Keratinocyte (primary cell): ENCODE measurements at regions not wholly inside any gene's neighbourhood (a gene's known extent, or its start where the extent isn't known, plus 50 kb on each side); places are given as distances from the start of the nearest gene placed in this dataset.
"Not testable (repeated sequence)": the region's sequence is repeated elsewhere in the genome, so short reads cannot be mapped to it uniquely, and the experiment has no call there.

ENCODE experiments used
- DNase-seq: peaks from one replicate; pipeline ENCODE4 v3.0.0-alpha.2; 2011; ENCODE audit warnings: low read depth, missing footprints, low spot score
- FAIRE-seq: peaks from 2 replicates; lab custom pipeline; 2011; peaks lifted over from hg19 to GRCh38; lab: Jason Lieb, UNC
- H2AFZ ChIP-seq: 2 replicates; pipeline ENCODE4 v1.6.0; 2012; ENCODE audit warnings: low read length, control low read depth, inconsistent platforms; ENCODE audit not compliant: control insufficient read depth
- H3K27ac ChIP-seq: 2 replicates; pipeline ENCODE4 v1.5.1; 2011; ENCODE audit warnings: low read length; ENCODE audit not compliant: control insufficient read depth, insufficient read depth
- H3K27me3 ChIP-seq: 3 replicates; pipeline ENCODE4 v1.6.0; 2011; ENCODE audit warnings: low read length; ENCODE audit not compliant: control insufficient read depth, insufficient read depth; ENCODE audit errors: extremely low read depth
- H3K36me3 ChIP-seq, 2 experiments: 2 replicates in 1 of 2; 3 replicates in 1 of 2; pipeline ENCODE4 v1.5.1; 2011; ENCODE audit warnings: low read length in 2 of 2, mild to moderate bottlenecking in 1 of 2; ENCODE audit not compliant: control insufficient read depth in 2 of 2, insufficient read depth in 2 of 2; ENCODE audit errors: extremely low read depth in 1 of 2
- H3K4me1 ChIP-seq: 3 replicates; pipeline ENCODE4 v1.5.1; 2011; ENCODE audit warnings: low read length; ENCODE audit not compliant: control insufficient read depth, insufficient read depth; ENCODE audit errors: extremely low read depth
- H3K4me2 ChIP-seq: 3 replicates; pipeline ENCODE4 v1.6.0; 2011; ENCODE audit warnings: low read depth, low read length; ENCODE audit not compliant: control insufficient read depth, insufficient read depth; ENCODE audit errors: extremely low read depth
- H3K4me3 ChIP-seq, 3 experiments: fragments of 200-600 bp in 1 of 3; sonication (generic) in 1 of 3; 2 replicates in 2 of 3; 3 replicates in 1 of 3; pipeline ENCODE4 v1.5.1; 2011 to 2016; ENCODE audit warnings: low read length in 3 of 3, mild to moderate bottlenecking in 3 of 3, control low read depth in 2 of 3, inconsistent platforms in 1 of 3, low read depth in 1 of 3, mixed read lengths in 1 of 3, mixed run types in 1 of 3, moderate library complexity in 1 of 3; ENCODE audit not compliant: control insufficient read depth in 2 of 3, insufficient read depth in 2 of 3; ENCODE audit errors: extremely low read depth in 1 of 3
- H3K79me2 ChIP-seq: 2 replicates; pipeline ENCODE4 v1.6.0; 2012; ENCODE audit warnings: low read length; ENCODE audit not compliant: control insufficient read depth, insufficient read depth
- H3K9ac ChIP-seq: 3 replicates; pipeline ENCODE4 v1.6.0; 2011; ENCODE audit warnings: low read length; ENCODE audit not compliant: control insufficient read depth, insufficient read depth; ENCODE audit errors: extremely low read depth
- H3K9me1 ChIP-seq: 3 replicates; pipeline ENCODE4 v1.6.0; 2011; ENCODE audit warnings: low read length; ENCODE audit not compliant: control insufficient read depth, insufficient read depth; ENCODE audit errors: extremely low read depth
- H3K9me3 ChIP-seq: 2 replicates; pipeline ENCODE4 v1.5.1; 2012; ENCODE audit warnings: low read depth, low read length; ENCODE audit not compliant: control insufficient read depth
- H4K20me1 ChIP-seq: 3 replicates; pipeline ENCODE4 v1.6.0; 2011; ENCODE audit warnings: low read length; ENCODE audit not compliant: control insufficient read depth, insufficient read depth; ENCODE audit errors: extremely low read depth
- CTCF ChIP-seq, 3 experiments: IDR thresholded peaks in 1 of 3; conservative IDR thresholded peaks in 1 of 3; optimal IDR thresholded peaks in 1 of 3; 2 replicates in 2 of 3; 3 replicates in 1 of 3; pipeline versions ENCODE3 to v1.5.1; 2011; ENCODE audit warnings: low read length in 3 of 3, mild to moderate bottlenecking in 3 of 3, moderate library complexity in 2 of 3, control low read depth in 1 of 3, inconsistent platforms in 1 of 3; ENCODE audit not compliant: insufficient read depth in 2 of 3; ENCODE audit errors: extremely low read depth in 1 of 3
- EZH2 ChIP-seq: IDR thresholded peaks from one replicate; pipeline ENCODE4 v1.6.1; 2012; ENCODE audit warnings: inconsistent platforms, mild to moderate bottlenecking, low read length, moderate library complexity
- dilution Hi-C: fragments of 300-500 bp; cut with MboI; formaldehyde crosslinking; loops from one replicate; pipeline ENCODE4 v1.7.0; 2020; ENCODE audit warnings: low sequenced_read_pairs; ENCODE audit not compliant: extremely low pct_ligation_motif_present

GRCh38 chr11:134987223-134987768, 575.3 kb upstream of the B3GAT1 start:
- H3K4me1 ChIP-seq: no peaks in the 10 kb centered on the region
- DNase-seq (no peak), FAIRE-seq (no peak)
- H3K4me3 ChIP-seq: no peak overlapping the region
- no peak overlapping the region for H3K4me2 ChIP-seq
- no peaks in the 10 kb centered on the region for H3K79me2 ChIP-seq
- no peaks in the 10 kb centered on the region for H3K36me3 ChIP-seq
- H3K9me3 ChIP-seq: no peaks in the 10 kb centered on the region
- H3K9ac ChIP-seq: no peak overlapping the region
- H3K27ac ChIP-seq: no peak overlapping the region
- TF ChIP-seq CTCF (optimal IDR thresholded peaks at IDR 0.05 in 1 of 3, IDR thresholded peaks at IDR 0.05 in 1 of 3, conservative IDR thresholded peaks at IDR 0.05 in 1 of 3; ENCODE audit: extremely low read depth in 1 of 3, insufficient read depth in 2 of 3, low read length in 3 of 3): no peak
- no peak for TF ChIP-seq EZH2
- H3K9me1 ChIP-seq: no peaks in the 10 kb centered on the region
- H2AFZ ChIP-seq: no peak overlapping the region
- no peaks in the 10 kb centered on the region for H4K20me1 ChIP-seq
- no peaks in the 10 kb centered on the region for H3K27me3 ChIP-seq
- dilution Hi-C loops: no loop called here

- Histone ChIP-seq H3K9ac (no peak overlapping the region), H3K27ac (no peak overlapping the region), H3K9me1 (no peaks in the 10 kb centered on the region), H3K4me2 (no peak overlapping the region), H3K79me2 (no peaks in the 10 kb centered on the region), H3K27me3 (no peaks in the 10 kb centered on the region), H3K9me3 (peaks cover 2% of the 10 kb centered on the region), H4K20me1 (no peaks in the 10 kb centered on the region), H3K36me3 (no peaks in the 10 kb centered on the region), H3K4me1 (no peaks in the 10 kb centered on the region), H2AFZ (no peak overlapping the region), H3K4me3 (no peak overlapping the region)
- FAIRE-seq (no peak), DNase-seq (no peak)
- dilution Hi-C loops: no loop called here
- TF ChIP-seq CTCF (optimal IDR thresholded peaks at IDR 0.05 in 1 of 3, IDR thresholded peaks at IDR 0.05 in 1 of 3, conservative IDR thresholded peaks at IDR 0.05 in 1 of 3; ENCODE audit: extremely low read depth in 1 of 3, insufficient read depth in 2 of 3, low read length in 3 of 3) (no peak), EZH2 (no peak)
Measured at GRCh38 chr11:134984421-134984820, 572.4 kb upstream of the B3GAT1 start.

- DNase-seq, H3K27me3 ChIP-seq, H4K20me1 ChIP-seq, H2AFZ ChIP-seq, H3K4me2 ChIP-seq, H3K79me2 ChIP-seq, H3K9me3 ChIP-seq, H3K9me1 ChIP-seq, H3K4me3 ChIP-seq, H3K4me1 ChIP-seq, H3K9ac ChIP-seq, FAIRE-seq, dilution Hi-C loops, H3K27ac ChIP-seq, H3K36me3 ChIP-seq: not testable (repeated sequence)
Measured at GRCh38 chr11:134982432-134982831, 570.4 kb upstream of the B3GAT1 start.
